Hindlimb muscle (tissue), 1 donor: ENCODE measurements at regions not wholly inside any gene's neighbourhood (a gene's known extent, or its start where the extent isn't known, plus 50 kb on each side); places are given as distances from the start of the nearest gene placed in this dataset.

Experiments used
- DNase-seq: peaks from one replicate; pipeline ENCODE4 v3.0.0-alpha.2; 2013

DNA sequence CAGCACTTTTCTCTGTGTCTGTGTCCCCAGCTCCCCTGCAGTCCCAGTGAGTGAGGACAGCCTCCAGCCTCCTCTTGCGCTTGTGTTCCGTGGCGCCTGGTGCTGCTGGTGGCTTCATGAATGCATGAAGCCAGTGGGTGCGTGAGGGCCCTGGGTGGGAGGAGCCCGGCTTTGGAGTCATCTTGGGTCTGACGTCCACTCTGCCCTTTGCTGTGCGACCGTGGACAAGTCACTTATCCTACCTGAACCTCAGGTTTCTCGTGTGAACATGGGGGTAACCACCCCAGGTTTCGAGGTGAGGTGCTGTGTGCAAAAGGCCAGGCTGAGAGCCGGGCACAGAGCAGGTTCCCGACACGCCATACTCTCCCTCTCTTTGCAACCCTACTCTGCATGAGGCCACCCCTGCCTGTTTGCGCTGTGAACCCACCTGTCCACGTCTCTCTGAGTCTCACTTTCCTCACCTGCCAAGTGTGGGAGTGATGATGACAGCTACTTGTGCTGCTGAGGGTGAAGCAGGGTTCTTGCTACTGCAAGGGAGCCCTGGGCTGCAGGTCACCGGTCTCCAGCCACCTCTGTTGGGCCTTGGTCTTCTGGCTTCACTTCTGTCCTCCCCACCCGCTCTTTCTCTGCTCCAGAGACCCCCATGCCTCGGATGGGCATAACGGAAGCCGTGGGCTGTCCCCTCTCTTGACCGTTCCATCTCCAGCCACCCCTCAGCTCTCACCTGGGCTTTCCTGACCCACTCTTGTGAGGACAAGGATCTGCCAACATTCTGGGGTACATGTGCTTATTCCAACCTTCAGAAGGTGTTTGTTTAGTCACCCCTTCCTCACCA, 537.6 kb downstream of the TBC1D22A start:
- no peak for DNase-seq

GRCh38 chr22:47299211-47299862, 536.9 kb downstream of the TBC1D22A start:
- DNase-seq, result no peak

- no peak for DNase-seq
Observed at GRCh38 chr22:47298017-47298785, 535.8 kb downstream of the TBC1D22A start.

DNA sequence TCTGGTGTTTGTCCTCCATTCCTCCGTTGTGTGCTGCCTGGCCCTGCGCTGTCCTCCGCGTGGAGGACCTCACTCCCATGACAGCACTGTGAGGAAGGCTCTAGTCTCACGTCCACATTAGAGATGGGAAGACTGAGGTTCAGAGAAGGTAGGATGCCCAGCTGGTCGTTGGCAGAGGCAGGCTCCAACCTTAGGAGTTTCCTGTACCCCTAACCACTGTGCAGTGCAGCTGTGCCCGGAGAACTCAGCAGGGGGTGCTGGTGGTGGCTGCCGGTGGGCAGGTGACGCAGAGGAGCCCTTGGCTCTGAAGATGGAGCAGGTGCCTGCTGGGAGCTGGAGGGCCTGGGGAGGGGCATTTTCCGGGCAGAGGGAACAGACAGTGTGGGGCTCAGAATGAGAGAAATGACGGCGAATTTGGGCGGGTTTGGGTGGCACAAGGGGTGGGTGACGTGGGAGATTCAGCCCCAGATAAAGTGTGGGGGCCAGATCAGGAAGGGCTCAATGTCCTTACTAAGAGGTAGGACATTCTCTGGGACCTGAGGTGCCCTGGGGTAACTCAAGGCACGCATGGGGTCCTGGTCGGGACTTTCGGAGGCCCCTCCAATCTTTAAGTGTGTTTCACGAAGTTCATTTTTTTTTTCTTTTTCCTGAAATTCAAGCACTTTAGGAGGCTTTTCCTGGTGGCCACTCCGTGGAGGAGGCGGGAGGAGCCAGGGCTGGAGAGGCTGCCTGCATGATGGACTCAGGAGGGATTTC, 535.0 kb downstream of the TBC1D22A start:
- no peak for DNase-seq

- no peak for DNase-seq
Observed at GRCh38 chr22:47296405-47297260, 534.2 kb downstream of the TBC1D22A start.

GRCh38 chr22:47295982-47296381, 533.5 kb downstream of the TBC1D22A start:
- no peak for DNase-seq

- no peak for DNase-seq
Observed at GRCh38 chr22:47295226-47295901, 532.9 kb downstream of the TBC1D22A start.

- DNase-seq, result no peak
Observed at GRCh38 chr22:47294576-47294975, 532.1 kb downstream of the TBC1D22A start.

DNA sequence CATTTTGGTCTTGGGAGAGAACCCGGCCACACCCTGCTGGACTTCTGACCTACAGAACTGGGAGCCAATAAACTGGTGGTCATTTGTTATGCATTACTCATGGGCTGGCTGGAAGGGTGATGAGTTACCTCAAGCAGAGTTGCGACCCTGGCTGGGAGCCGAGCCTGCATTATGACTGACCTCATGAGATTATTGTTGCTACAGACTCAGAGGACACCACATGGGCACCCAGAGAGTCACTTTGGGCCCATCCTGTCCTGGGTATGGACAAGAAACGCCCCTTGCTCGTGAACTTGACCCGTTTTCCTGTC, 531.7 kb downstream of the TBC1D22A start:
- no peak for DNase-seq

DNA sequence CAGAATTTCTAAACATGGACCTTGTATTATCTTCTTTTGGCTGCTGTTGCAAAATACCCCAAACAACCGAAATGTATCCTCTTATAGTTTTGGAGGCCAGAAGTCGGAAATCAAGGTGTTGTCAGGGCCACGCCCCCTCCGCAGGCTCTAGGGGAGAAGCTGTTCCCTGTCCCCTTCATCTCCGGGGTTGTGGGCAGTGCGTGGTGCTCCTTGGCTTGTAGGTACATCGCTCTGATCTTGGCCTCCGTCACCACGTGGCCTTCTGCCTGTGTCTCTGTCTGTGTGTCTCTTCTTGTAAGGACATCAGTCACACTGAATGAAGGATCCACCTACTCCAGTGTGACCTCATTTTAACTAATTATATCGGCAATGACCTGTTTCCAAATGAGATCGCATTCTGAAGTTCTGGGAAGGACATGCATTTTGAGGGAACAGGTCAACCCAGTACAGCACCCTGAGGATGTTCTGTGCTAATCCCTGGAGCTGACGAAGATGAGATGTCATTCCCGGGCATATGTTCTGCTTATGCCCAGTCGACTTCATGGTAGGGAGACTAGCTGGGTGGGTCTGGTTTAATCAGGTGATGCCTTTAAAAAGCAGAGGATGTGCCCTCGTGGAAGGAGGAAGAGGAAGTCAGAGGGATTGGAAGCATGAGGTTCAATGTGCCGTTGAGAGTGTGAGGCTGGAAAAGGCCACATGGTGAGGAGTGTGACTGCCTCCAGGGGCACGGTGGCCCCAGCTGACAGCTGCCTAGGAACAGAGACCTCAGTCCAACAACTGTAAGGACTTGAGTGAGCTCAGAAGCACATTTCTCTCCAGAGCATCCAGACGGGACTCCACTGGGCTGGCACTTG, 531.1 kb downstream of the TBC1D22A start:
- DNase-seq, result no peak

GRCh38 chr22:47292546-47293320, 530.3 kb downstream of the TBC1D22A start:
- no peak for DNase-seq

DNA sequence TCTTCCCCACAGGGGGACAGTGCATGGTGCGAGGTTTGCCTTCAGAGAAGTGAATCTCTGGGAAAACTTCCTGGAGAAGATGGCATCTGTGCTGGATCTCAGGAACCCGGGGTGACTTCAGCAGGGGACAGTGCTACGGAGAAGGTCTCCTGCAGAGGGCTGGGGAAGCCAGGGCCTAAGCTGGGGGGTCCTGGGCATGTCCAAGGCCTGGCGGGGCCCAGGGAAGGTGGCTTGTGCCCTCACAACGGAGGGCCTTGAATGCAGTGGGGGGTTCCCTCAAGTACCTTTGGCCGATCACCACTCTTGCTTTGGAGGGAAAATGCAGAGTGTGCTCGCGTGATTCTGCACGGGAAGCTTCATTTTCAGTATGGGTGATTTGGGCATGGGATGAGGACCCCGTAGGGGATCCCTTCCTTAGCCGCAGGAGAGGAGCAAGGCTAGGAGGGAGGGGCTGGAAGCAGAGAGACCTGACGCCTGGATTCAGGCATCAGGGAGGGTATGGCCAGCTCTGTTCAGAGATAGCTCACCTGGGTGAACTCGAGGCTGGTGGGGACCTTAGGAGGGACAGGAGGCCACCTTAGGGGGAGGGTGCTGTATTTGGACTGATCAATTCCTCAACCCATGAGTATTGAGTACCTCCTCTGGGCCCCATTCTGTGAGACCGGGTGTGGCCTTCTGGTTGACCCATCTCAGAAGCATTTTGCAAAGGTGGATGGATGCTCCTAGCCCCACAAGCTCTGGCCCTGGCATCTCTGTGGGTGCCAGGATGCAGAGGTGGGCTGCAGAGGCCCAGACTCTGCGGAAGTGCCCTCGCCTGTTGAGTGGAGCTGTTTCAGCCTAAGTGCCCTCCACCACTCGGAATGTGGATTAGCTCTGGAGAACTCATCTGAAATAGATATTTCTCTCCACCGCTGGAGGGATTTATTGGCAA, 529.4 kb downstream of the TBC1D22A start:
- DNase-seq, result no peak

DNA sequence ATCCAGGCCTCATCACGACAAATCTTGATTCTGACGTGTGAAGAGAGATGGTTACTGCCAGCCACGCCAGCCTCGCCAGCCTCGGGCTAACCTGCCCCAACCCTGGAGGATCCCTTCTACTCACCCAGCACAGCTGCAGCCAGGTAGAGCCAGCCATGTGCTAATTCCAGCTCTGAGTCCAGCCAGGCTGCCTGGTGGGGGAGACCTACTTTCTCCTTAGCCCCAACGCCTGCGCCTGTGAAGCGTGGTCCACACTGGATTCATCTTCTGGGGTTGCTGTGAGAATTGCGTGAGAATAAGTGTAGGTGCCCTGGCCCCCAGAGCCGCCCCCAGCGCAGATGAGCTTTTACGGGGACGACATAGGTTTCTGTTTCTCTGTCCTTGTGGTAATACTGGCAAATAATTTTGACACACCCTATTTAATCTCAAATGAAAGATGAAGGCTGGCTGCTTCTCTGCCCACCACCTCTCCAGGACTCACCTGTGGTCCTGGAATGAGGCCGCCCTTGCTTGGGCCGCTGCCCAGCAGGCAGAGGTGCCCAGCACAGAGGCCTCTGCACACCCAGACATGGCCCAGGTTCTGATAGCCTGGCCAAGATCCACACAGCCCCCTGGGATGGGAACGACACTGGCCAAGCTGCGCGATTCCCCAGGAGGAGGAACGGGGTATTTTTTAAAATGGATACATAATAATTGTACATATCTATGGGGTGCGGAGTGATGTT, 528.4 kb downstream of the TBC1D22A start:
- DNase-seq, result no peak

DNA sequence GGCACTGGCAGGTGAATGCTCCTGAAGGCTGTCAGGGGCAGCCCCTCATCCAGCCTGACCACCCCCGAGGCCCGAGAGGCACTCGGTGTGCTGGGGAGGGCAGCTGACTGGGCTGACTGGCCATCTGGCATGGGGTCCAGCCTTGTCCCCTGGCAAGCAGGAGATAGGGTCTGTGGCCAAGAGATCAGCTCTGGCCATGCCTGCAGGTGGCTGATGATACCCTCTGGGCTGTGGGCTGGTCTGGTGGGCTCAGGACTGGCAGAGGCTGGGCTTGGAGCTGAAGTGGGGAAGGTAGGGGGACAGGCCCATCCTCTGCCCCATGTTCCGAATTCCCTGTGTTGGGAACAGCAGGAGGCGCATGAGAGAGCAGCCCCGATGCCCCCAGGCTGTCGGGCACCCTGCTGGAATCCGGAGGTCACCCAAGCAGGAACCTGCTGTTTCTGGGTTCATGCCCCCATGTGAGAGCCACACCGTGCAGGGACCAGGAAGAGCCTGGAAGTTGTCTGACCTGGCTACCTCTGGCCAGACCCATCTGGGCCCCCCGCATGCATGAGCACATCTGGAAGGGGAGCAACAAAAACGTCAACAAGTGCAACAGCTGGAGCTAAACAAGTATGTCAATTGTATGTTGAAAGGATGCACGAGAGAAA, 527.0 kb downstream of the TBC1D22A start:
- no peak for DNase-seq

DNA sequence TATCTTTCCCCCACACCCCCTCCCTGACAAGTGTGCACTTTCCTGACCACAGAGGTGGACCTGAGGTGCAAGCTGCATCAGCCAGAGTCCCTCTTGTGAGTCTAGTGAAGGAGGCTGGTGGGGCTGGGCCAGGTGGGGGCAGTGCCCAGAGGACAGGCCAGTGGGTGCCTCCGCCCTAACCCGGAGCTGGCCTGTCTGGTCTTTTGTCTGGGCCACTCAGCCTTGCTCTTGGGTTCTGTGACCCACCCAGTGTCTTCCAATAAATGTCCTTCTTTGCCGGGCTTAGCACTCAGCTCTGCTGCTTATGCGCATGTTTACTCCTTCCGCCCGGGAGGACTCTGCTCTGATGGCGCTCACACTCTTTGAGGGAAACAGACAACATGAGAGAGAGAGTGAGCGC, 526.2 kb downstream of the TBC1D22A start:
- DNase-seq, result no peak

GRCh38 chr22:47287516-47287915, 525.1 kb downstream of the TBC1D22A start:
- no peak for DNase-seq

- no peak for DNase-seq
Observed at GRCh38 chr22:47286590-47286989, 524.1 kb downstream of the TBC1D22A start.
